PC-9 (cell line): ENCODE measurements at regions not wholly inside any gene's neighbourhood (a gene's known extent, or its start where the extent isn't known, plus 50 kb on each side); places are given as distances from the start of the nearest gene placed in this dataset.

ENCODE experiments used
- BruUV-seq: library from RNA; stranded (reverse); fragments of 400-500 nt; replicated peaks from 2 replicates; lab custom pipeline; 2021; lab: Mats Ljungman, UMichigan
- CTCF ChIA-PET: fragments of 300-600 bp; sonication (Branson Sonifier 250); formaldehyde crosslinking; loops from one replicate; lab custom pipeline; 2022; ENCODE audit warnings: antibody characterized with exemption; lab: Charles Lee
- POLR2A ChIA-PET: fragments of 300-600 bp; sonication (Branson Sonifier 250); formaldehyde crosslinking; loops from one replicate; lab custom pipeline; 2022; ENCODE audit warnings: antibody characterized with exemption; ENCODE audit not compliant: unreplicated experiment; lab: Charles Lee
- DNase-seq, 2 experiments: peaks; one replicate each; pipeline versions ENCODE4 v3.0.0 to v3.0.0-alpha.2; 2015 to 2022; ENCODE audit warnings: mixed read lengths in 1 of 2
- H2AFZ ChIP-seq: fragments of 200-600 bp; sonication (generic); 2 replicates; pipeline ENCODE4 v1.8.1; 2017; ENCODE audit warnings: antibody characterized with exemption
- H3F3A ChIP-seq: fragments of 200-600 bp; sonication (generic); 2 replicates; pipeline ENCODE4 v1.8.1; 2017; ENCODE audit warnings: antibody characterized with exemption, mild to moderate bottlenecking, low read depth; ENCODE audit not compliant: insufficient read depth
- H3K27ac ChIP-seq: fragments of 200-600 bp; sonication (generic); 2 replicates; pipeline ENCODE4 v1.6.1; 2016; ENCODE audit warnings: mixed run types
- H3K27me3 ChIP-seq: fragments of 200-600 bp; sonication (generic); 2 replicates; pipeline ENCODE4 v1.6.1; 2016; ENCODE audit warnings: low read depth, mixed run types; ENCODE audit not compliant: insufficient read depth
- H3K36me3 ChIP-seq: fragments of 200-600 bp; sonication (generic); 2 replicates; pipeline ENCODE4 v1.6.1; 2016; ENCODE audit warnings: low read depth, mixed run types
- H3K4me1 ChIP-seq: fragments of 200-600 bp; sonication (generic); replicated peaks from 2 replicates; pipeline ENCODE4 v1.6.1; 2016; ENCODE audit warnings: mixed run types; ENCODE audit not compliant: insufficient read depth
- H3K4me2 ChIP-seq: fragments of 200-600 bp; sonication (generic); 2 replicates; pipeline ENCODE4 v1.6.1; 2017; ENCODE audit warnings: mixed run types
- H3K4me3 ChIP-seq: fragments of 200-600 bp; sonication (generic); 2 replicates; pipeline ENCODE4 v1.6.1; 2016; ENCODE audit warnings: mixed run types
- H3K79me2 ChIP-seq: fragments of 200-600 bp; sonication (generic); 2 replicates; pipeline ENCODE4 v1.6.1; 2017; ENCODE audit warnings: low read depth, mixed run types
- H3K9me2 ChIP-seq: fragments of 200-600 bp; sonication (generic); 2 replicates; pipeline ENCODE4 v1.8.1; 2017; ENCODE audit warnings: mild to moderate bottlenecking; ENCODE audit not compliant: insufficient read depth
- H3K9me3 ChIP-seq: fragments of 200-600 bp; sonication (generic); 2 replicates; pipeline ENCODE4 v1.8.1; 2016; ENCODE audit warnings: low read depth; ENCODE audit not compliant: insufficient read depth
- H4K20me1 ChIP-seq: fragments of 200-600 bp; sonication (generic); 2 replicates; pipeline ENCODE4 v1.8.1; 2017; ENCODE audit not compliant: insufficient read depth
- EZH2 ChIP-seq: fragments of 200-600 bp; sonication (generic); IDR thresholded peaks from 2 replicates; pipeline ENCODE4 v1.8.0; 2017; ENCODE audit warnings: antibody characterized with exemption, low read depth
- intact Hi-C: fragments of 100-400 bp; cut with micrococcal nuclease; formaldehyde crosslinking; loops from one replicate; pipeline ENCODE4 v1.10.0; 2022; ENCODE audit not compliant: unreplicated experiment
- TF ChIP-seq, protein P1 (sequence below): fragments of 200-600 bp; sonication (generic); conservative IDR thresholded peaks from 2 replicates; pipeline ENCODE4 v1.6.1; 2017; ENCODE audit warnings: mixed run types, antibody characterized with exemption, mild to moderate bottlenecking, moderate library complexity

DNA sequence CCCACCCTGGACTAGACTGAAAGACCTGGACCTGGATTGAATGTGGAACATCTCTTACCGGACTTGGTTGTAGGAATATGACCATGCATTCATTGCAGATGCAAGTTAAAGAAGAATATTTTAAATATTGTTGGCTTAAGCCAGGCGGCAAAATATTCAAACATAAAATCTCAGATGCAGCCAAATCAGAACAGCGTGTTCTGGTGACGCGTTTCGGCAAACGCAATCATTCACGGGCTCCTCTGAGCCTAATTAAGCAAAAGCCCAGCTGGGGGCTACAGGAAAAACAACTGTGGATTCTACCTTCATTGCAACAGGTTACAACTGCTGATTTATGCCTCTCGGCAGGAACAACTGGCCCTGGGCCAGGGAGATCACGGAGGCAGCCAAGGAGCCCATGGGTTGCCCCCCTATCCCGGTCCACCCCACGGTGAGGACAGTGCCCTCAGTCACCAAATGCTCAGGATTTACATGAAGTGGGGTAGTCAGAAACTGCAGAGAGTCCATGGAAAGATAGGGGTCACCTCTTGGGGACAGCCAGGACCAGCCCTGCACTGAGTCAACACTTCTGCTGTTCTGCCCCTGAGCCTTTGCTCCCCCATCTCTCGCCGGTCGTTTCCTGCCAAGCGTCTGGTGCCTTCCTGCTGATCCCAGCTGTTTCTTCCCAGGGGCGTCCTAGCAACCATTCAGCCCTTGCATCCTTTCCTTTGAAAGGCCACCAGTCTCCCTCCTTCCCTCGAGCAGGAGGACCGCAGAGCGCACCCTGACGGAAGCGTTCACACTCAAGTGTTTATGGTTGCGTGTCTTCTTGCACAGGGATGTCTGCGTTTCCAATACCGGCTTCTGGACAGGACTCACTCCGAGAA lies 64.4 kb upstream of the SFMBT2 start:
- no peaks in the 10 kb centered on the region for H3K36me3 ChIP-seq
- BruUV-seq = no TSS peak
- ChIA-PET CTCF (no interaction called here), POLR2A (no interaction called here)
- no peaks in the 10 kb centered on the region for H3K9me3 ChIP-seq
- H3K4me3 ChIP-seq = no peak overlapping the region
- H4K20me1 ChIP-seq = no peaks in the 10 kb centered on the region
- H3K79me2 ChIP-seq = no peaks in the 10 kb centered on the region
- no peak for TF ChIP-seq EZH2
- TF ChIP-seq, protein P1, sequence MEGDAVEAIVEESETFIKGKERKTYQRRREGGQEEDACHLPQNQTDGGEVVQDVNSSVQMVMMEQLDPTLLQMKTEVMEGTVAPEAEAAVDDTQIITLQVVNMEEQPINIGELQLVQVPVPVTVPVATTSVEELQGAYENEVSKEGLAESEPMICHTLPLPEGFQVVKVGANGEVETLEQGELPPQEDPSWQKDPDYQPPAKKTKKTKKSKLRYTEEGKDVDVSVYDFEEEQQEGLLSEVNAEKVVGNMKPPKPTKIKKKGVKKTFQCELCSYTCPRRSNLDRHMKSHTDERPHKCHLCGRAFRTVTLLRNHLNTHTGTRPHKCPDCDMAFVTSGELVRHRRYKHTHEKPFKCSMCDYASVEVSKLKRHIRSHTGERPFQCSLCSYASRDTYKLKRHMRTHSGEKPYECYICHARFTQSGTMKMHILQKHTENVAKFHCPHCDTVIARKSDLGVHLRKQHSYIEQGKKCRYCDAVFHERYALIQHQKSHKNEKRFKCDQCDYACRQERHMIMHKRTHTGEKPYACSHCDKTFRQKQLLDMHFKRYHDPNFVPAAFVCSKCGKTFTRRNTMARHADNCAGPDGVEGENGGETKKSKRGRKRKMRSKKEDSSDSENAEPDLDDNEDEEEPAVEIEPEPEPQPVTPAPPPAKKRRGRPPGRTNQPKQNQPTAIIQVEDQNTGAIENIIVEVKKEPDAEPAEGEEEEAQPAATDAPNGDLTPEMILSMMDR = no peak
- no peaks in the 10 kb centered on the region for H3K9me2 ChIP-seq
- H3K27me3 ChIP-seq = peaks cover 19% of the 10 kb centered on the region; the same call in 1 of the 2 replicates
- no peaks in the 10 kb centered on the region for H3F3A ChIP-seq
- H3K4me2 ChIP-seq = no peak overlapping the region
- H3K27ac ChIP-seq = no peak overlapping the region
- no peaks in the 10 kb centered on the region for H3K4me1 ChIP-seq
- intact Hi-C loops = no loop called here
- no peak for DNase-seq
- no peak overlapping the region for H2AFZ ChIP-seq

DNA sequence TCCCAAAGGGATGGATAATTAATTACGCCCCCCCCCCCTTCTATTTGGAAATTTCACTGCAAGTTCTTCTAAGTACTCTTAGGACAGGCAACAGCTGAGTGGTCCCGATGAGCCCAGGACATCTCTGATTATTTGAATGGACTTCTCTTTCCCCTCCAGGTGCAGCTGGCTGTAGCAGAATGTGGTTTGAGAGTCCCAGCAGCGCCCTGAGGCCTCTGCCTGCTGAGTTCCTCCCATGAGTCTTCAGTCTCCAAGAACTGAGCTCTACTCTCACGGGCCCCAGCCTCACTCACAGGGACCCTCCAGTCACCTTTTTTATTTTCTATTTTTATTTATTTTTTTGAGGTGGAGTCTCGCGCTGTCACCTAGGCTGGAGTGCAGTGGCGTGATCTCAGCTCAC lies 63.6 kb upstream of the SFMBT2 start:
- no peak overlapping the region for H3K27ac ChIP-seq
- H3K79me2 ChIP-seq = no peaks in the 10 kb centered on the region
- no peaks in the 10 kb centered on the region for H3F3A ChIP-seq
- H3K9me2 ChIP-seq = no peaks in the 10 kb centered on the region
- H3K4me1 ChIP-seq = no peaks in the 10 kb centered on the region
- BruUV-seq = no TSS peak
- H4K20me1 ChIP-seq = no peaks in the 10 kb centered on the region
- POLR2A ChIA-PET = no interaction called here
- H3K36me3 ChIP-seq = no peaks in the 10 kb centered on the region
- CTCF ChIA-PET = no interaction called here
- DNase-seq = no peak
- intact Hi-C loops = no loop called here
- no peak overlapping the region for H3K4me2 ChIP-seq
- no peak overlapping the region for H2AFZ ChIP-seq
- H3K9me3 ChIP-seq = no peaks in the 10 kb centered on the region
- H3K4me3 ChIP-seq = no peak overlapping the region
- peaks cover 14% of the 10 kb centered on the region; the same call in 1 of the 2 replicates for H3K27me3 ChIP-seq
- TF ChIP-seq EZH2 = no peak
- TF ChIP-seq, protein P1 = no peak

DNA sequence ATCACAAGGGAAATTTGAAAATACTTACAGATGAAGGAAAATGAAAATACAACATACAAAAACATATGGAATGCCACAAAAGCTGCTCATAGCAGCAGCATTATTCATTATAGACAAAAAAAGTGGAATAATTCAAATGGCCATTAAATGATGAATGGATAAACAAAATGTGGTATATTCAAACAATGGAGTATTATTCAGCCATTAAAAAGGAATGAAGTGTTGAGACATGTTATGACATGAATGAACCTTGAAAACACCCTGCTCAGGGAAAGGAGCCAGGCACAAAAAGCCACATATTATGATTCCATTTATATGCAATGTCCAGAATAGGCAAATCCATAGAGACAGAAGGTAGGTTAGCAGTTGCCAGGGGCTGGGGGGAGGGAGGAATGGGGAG lies 62.6 kb upstream of the SFMBT2 start:
- H4K20me1 ChIP-seq = no peaks in the 10 kb centered on the region
- intact Hi-C loops = no loop called here
- no peak overlapping the region for H3K27ac ChIP-seq

More for the DNA sequence above, 62.6 kb upstream of the SFMBT2 start:
- H3K4me1 ChIP-seq = no peaks in the 10 kb centered on the region
- no TSS peak for BruUV-seq
- no peaks in the 10 kb centered on the region for H3F3A ChIP-seq
- no peak for TF ChIP-seq EZH2
- TF ChIP-seq, protein P1 = no peak
- no peaks in the 10 kb centered on the region for H3K79me2 ChIP-seq
- H3K27me3 ChIP-seq = peaks cover 14% of the 10 kb centered on the region; the same call in 1 of the 2 replicates
- H3K9me3 ChIP-seq = no peaks in the 10 kb centered on the region
- H3K9me2 ChIP-seq = no peaks in the 10 kb centered on the region
- H2AFZ ChIP-seq = no peak overlapping the region
- ChIA-PET CTCF (no interaction called here), POLR2A (no interaction called here)
- no peak overlapping the region for H3K4me2 ChIP-seq
- no peak overlapping the region for H3K4me3 ChIP-seq
- no peak for DNase-seq
- H3K36me3 ChIP-seq = no peaks in the 10 kb centered on the region
